ENCODE measurements at regions not wholly inside any gene's neighbourhood (a gene's known extent, or its start where the extent isn't known, plus 50 kb on each side); places are given as distances from the start of the nearest gene placed in this dataset.

- TF ChIP-seq SRF (IDR thresholded peaks at IDR 0.05; ENCODE audit: low read depth) (no peak), CTCF (IDR thresholded peaks at IDR 0.05 in 2 of 3, conservative IDR thresholded peaks at IDR 0.05 in 1 of 3; ENCODE audit: borderline replicate concordance in 1 of 3, insufficient read depth in 1 of 3, low read depth in 2 of 3, low read length in 2 of 3) (no peak), RAD21 (IDR thresholded peaks at IDR 0.05; ENCODE audit: low read depth) (no peak), ZBTB33 (IDR thresholded peaks at IDR 0.05; ENCODE audit: extremely low read depth, insufficient replicate concordance, low read length) (no peak), EZH2 (IDR thresholded peaks at IDR 0.05) (no peak), SP1 (IDR thresholded peaks at IDR 0.05; ENCODE audit: low read depth) (no peak), YY1 (IDR thresholded peaks at IDR 0.05; ENCODE audit: extremely low read depth, insufficient replicate concordance, low read depth, low read length) (no peak), POLR2A (IDR thresholded peaks at IDR 0.05; ENCODE audit: borderline replicate concordance, extremely low read depth, insufficient read depth, insufficient read length) (no peak), POLR2AphosphoS5 (IDR thresholded peaks at IDR 0.05; ENCODE audit: low read depth, low read length) (no peak), TCF7L2 (IDR thresholded peaks at IDR 0.05; ENCODE audit: borderline replicate concordance, extremely low read depth, insufficient read depth, insufficient read length) (no peak), MAX (IDR thresholded peaks at IDR 0.05) (no peak)
These were observed 69.5 kb upstream of the PRKG1 start for GRCh38 chr10:51004776-51005175.
